ENCODE measurements at regions not wholly inside any gene's neighbourhood (a gene's known extent, or its start where the extent isn't known, plus 50 kb on each side); places are given as distances from the start of the nearest gene placed in this dataset.

DNA sequence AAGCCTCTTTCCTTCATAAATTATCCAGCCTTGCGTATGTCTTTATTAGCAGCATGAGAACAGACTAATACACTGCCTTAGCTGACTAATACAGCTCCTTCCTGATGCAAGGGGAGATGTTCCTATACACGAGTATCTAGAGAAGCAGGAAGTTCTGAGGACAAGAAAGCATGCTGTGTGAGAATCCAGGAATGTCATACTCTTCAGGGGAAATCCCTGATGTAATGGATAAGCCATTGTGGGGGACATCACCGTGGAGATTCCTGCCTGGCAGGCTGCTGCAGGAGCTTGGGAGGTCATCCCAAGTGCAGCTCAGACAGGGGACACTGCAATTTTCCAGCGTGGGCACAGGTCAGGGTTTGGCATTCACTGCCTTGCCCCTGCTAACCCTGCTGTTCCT is 476.9 kb downstream of the NR2F2 start:
- Histone ChIP-seq H3K36me3 (ENCODE audit: control insufficient read depth, insufficient read depth, low read length) (no peaks in the 10 kb centered on the region), H3K4me3 (replicated peaks; ENCODE audit: low read depth, low read length) (no peak overlapping the region), H3K27me3 (replicated peaks; ENCODE audit: control insufficient read depth, insufficient read depth, low read length) (no peaks in the 10 kb centered on the region)
- no peak for DNase-seq (ENCODE audit: extremely low read depth, insufficient read length)
- TF ChIP-seq, protein P1, sequence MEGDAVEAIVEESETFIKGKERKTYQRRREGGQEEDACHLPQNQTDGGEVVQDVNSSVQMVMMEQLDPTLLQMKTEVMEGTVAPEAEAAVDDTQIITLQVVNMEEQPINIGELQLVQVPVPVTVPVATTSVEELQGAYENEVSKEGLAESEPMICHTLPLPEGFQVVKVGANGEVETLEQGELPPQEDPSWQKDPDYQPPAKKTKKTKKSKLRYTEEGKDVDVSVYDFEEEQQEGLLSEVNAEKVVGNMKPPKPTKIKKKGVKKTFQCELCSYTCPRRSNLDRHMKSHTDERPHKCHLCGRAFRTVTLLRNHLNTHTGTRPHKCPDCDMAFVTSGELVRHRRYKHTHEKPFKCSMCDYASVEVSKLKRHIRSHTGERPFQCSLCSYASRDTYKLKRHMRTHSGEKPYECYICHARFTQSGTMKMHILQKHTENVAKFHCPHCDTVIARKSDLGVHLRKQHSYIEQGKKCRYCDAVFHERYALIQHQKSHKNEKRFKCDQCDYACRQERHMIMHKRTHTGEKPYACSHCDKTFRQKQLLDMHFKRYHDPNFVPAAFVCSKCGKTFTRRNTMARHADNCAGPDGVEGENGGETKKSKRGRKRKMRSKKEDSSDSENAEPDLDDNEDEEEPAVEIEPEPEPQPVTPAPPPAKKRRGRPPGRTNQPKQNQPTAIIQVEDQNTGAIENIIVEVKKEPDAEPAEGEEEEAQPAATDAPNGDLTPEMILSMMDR (IDR thresholded peaks at IDR 0.05; ENCODE audit: insufficient read depth, low read length, poor library complexity, severe bottlenecking) = no peak

DNA sequence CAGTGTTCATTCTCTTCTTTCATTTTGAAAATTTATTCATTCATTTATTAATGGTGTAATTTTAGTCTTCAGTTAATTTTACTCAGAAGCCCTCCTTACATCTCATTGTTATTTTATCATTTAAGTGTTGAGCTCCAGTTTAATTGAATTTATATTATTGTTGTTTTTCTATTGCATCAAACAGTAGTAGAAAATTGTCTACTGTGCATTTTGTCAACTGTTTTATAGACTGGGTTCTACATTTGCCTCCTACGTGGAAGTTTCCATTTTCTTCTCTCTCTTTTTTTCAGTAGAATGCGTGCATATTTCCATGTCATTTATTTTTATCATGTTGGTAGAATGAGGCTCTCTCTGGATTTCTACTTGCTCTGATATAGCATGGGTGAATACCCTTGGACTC is 487.4 kb downstream of the NR2F2 start:
- no peak for DNase-seq (ENCODE audit: extremely low read depth, insufficient read length)
- TF ChIP-seq, protein P1 (IDR thresholded peaks at IDR 0.05; ENCODE audit: insufficient read depth, low read length, poor library complexity, severe bottlenecking) = no peak
- Histone ChIP-seq H3K36me3 (ENCODE audit: control insufficient read depth, insufficient read depth, low read length) (no peaks in the 10 kb centered on the region), H3K4me3 (replicated peaks; ENCODE audit: low read depth, low read length) (no peak overlapping the region), H3K27me3 (replicated peaks; ENCODE audit: control insufficient read depth, insufficient read depth, low read length) (no peaks in the 10 kb centered on the region)

DNA sequence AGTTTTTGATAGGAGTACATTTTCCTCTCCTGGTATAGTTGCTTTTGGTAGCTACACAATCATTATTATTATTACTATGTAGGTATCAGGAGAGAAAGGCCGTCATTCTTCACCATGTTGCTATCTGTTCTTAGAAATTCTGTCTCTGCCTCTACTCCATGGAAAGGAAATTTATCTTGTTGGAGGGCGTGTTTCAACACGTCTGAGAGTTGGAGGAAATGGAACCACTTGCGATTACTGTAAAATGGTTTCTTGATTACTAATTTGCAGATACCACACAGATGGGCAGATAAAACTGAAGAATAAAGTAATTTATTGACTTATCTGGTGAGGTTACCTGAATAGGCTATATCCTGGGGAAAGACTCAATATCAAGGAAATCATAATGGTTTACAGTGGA is 488.4 kb downstream of the NR2F2 start:
- TF ChIP-seq, protein P1 (IDR thresholded peaks at IDR 0.05; ENCODE audit: insufficient read depth, low read length, poor library complexity, severe bottlenecking) = no peak

DNA sequence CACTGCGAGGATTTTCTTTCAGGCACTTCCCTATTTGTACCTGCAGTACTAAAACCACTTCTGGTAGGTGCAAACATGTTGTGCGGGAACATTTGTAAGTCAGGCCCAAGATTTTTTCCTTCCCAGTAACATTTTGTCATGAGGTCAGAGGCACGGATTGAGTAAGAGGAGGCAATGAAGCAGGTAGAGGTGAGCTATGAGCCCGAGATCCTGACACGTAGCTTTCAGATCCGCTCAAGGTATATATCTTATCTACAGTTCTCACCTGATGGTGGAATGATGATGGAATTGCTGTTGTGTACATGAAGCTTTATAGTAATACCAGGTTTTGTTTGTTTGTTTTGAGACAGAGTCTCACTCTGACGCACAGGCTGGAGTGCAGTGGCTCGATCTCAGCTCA is 497.5 kb downstream of the NR2F2 start:
- DNase-seq (ENCODE audit: extremely low read depth, insufficient read length) = no peak
- no peaks in the 10 kb centered on the region for H3K27me3 ChIP-seq (replicated peaks; ENCODE audit: control insufficient read depth, insufficient read depth, low read length)
- no peak overlapping the region for H3K4me3 ChIP-seq (replicated peaks; ENCODE audit: low read depth, low read length)
- TF ChIP-seq, protein P1 (IDR thresholded peaks at IDR 0.05; ENCODE audit: insufficient read depth, low read length, poor library complexity, severe bottlenecking) = no peak
- H3K36me3 ChIP-seq (ENCODE audit: control insufficient read depth, insufficient read depth, low read length) = no peaks in the 10 kb centered on the region

More for the DNA sequence above, 488.4 kb downstream of the NR2F2 start:
- Histone ChIP-seq H3K36me3 (ENCODE audit: control insufficient read depth, insufficient read depth, low read length) (no peaks in the 10 kb centered on the region), H3K4me3 (replicated peaks; ENCODE audit: low read depth, low read length) (no peak overlapping the region), H3K27me3 (replicated peaks; ENCODE audit: control insufficient read depth, insufficient read depth, low read length) (no peaks in the 10 kb centered on the region)
- DNase-seq (ENCODE audit: extremely low read depth, insufficient read length) = no peak

DNA sequence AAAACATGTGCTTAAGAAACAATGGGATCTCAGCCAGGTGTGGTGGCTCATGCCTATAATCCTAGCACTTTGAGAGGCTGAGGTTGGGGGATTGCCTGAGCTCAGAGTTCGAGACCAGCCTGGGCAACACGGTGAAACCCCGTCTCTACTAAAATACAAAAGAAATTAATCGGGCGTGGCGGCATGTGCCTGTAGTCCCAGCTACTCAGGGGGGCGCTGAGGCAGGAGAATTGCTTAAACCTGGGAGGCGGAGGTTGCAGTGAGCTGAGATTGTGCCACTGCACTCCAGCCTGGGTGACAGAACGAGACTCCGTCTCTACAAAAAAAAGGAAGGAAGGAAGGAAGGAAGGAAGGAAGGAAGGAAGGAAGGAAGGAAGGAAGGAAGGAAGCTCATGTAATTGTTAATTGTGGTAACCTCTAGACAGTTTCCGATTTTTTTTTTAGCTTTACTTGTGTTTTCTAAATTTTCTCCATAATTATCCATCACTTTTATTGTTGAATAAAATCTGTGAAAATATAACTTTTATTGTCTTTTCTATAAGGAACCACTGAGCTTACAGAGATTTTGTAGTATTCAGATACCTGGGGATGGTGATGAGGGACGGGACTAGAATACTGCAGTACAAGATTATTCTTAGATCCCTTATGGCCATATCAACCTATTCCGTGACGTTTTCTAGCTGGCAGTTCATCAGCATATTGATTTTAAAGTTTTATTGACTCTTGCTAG is 506.9 kb downstream of the NR2F2 start:
- H3K27me3 ChIP-seq (replicated peaks; ENCODE audit: control insufficient read depth, insufficient read depth, low read length) = no peaks in the 10 kb centered on the region
- DNase-seq (ENCODE audit: extremely low read depth, insufficient read length) = no peak
- H3K36me3 ChIP-seq (ENCODE audit: control insufficient read depth, insufficient read depth, low read length) = no peaks in the 10 kb centered on the region
- H3K4me3 ChIP-seq (replicated peaks; ENCODE audit: low read depth, low read length) = no peak overlapping the region
- TF ChIP-seq, protein P1 (IDR thresholded peaks at IDR 0.05; ENCODE audit: insufficient read depth, low read length, poor library complexity, severe bottlenecking) = no peak

DNA sequence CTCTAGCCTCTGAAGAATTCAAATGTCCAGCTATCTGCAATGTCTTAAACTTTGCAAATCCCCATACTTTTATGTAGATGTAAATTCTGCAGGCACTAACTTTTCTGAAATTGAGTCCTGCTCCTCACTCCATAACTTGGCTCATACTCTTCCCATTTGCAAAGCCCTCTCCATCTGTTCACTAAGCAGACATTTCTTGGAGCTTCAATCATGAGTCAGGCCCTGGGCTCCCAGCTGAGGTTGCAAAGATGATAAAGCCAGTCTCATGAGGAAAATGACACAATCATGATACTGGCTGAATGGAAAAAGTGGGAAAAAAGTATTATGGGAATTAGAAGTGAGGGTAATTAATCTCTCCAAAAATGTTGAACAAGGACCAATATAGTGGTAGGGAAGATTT is 507.6 kb downstream of the NR2F2 start:
- Histone ChIP-seq H3K27me3 (replicated peaks; ENCODE audit: control insufficient read depth, insufficient read depth, low read length) (no peaks in the 10 kb centered on the region), H3K36me3 (ENCODE audit: control insufficient read depth, insufficient read depth, low read length) (no peaks in the 10 kb centered on the region), H3K4me3 (replicated peaks; ENCODE audit: low read depth, low read length) (no peak overlapping the region)
- no peak for DNase-seq (ENCODE audit: extremely low read depth, insufficient read length)
- TF ChIP-seq, protein P1 (IDR thresholded peaks at IDR 0.05; ENCODE audit: insufficient read depth, low read length, poor library complexity, severe bottlenecking) = no peak

Data from GM06990 (cell line).